Choroid plexus epithelial cell (primary cell): ENCODE measurements at regions not wholly inside any gene's neighbourhood (a gene's known extent, or its start where the extent isn't known, plus 50 kb on each side); places are given as distances from the start of the nearest gene placed in this dataset.

Source experiments
- DNase-seq: peaks from one replicate; pipeline ENCODE4 v3.0.0-alpha.2; 2010; ENCODE audit warnings: low read depth
- H3K4me3 ChIP-seq: 2 replicates; pipeline ENCODE4 v1.5.1; 2011; ENCODE audit warnings: low read depth, mild to moderate bottlenecking, control low read depth, low read length, moderate library complexity
- CTCF ChIP-seq: conservative IDR thresholded peaks from 2 replicates; pipeline ENCODE4 v1.5.1; 2011; ENCODE audit warnings: low read depth, mild to moderate bottlenecking, control low read depth, inconsistent platforms, low read length, moderate library complexity

- no peak for TF ChIP-seq CTCF
- no peak overlapping the region for H3K4me3 ChIP-seq
- no peak for DNase-seq
Observed at GRCh38 chr13:107006661-107007060, 438.7 kb upstream of the ARGLU1 start.

DNA sequence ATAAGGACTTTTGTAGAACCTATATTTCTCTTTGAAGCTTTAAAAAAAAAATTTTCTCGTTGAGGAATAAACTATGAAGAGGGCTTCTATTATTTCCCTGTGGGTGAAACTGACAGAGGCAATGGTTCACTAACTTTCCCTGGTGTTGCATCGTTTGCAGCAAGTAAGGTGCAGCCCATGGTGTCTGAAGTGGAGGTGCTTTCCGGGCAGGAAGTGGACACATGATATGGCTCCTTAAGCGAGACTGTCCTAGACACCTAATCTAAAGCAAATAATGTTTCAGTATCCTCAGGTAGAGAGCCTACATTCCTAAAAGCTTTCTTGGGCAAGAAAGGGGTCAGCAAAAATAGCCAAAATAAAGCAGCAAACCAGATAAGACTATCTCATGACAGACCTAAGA lies 437.6 kb upstream of the ARGLU1 start:
- H3K4me3 ChIP-seq, result no peak overlapping the region
- TF ChIP-seq CTCF, result no peak
- DNase-seq, result no peak

- no peak overlapping the region for H3K4me3 ChIP-seq
- no peak for TF ChIP-seq CTCF
- no peak for DNase-seq
Observed at GRCh38 chr13:107003911-107004310, 436.0 kb upstream of the ARGLU1 start.

DNA sequence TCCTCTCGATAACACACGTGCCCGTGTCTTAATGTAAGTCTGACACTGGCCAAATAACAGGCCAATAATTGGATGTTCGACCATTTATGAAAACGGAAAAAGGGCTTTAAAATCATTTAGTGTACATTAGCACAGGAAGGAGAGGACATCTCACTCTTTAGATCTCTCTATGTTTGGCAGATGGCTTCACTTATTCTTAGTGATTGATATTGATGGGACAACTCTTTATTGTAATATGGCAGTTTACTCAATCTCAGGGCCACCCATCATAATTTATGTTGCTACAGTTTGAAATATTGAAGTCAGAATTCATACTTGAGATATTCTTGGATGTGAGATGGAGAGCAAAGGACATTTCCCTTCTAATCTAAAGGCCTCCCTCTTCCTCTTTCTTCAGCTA lies 430.7 kb upstream of the ARGLU1 start:
- no peak for DNase-seq
- TF ChIP-seq CTCF, result no peak
- H3K4me3 ChIP-seq, result no peak overlapping the region

DNA sequence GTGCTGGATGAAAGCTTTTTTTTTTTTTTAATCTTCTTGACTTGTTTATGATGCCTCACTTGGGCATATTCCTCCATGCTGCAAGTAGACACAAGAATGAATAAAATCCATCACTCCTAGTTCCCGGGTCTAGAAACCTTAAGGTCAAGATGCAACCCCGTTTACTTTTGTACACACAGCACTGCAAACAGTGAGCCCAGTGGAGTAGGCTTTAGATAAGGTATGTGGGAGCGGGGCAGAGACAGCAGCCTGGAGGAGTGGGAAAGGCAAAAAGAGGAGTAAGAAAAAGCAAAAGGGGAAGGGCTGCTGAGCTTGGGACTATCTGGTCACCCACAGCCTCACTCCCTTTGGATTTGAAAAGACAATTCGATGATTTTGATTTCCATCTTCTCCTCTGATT lies 429.8 kb upstream of the ARGLU1 start:
- TF ChIP-seq CTCF, result no peak
- DNase-seq, result no peak
- no peak overlapping the region for H3K4me3 ChIP-seq

- H3K4me3 ChIP-seq, result no peak overlapping the region
- no peak for TF ChIP-seq CTCF
- no peak for DNase-seq
Observed at GRCh38 chr13:106996867-106997618, 429.1 kb upstream of the ARGLU1 start.

DNA sequence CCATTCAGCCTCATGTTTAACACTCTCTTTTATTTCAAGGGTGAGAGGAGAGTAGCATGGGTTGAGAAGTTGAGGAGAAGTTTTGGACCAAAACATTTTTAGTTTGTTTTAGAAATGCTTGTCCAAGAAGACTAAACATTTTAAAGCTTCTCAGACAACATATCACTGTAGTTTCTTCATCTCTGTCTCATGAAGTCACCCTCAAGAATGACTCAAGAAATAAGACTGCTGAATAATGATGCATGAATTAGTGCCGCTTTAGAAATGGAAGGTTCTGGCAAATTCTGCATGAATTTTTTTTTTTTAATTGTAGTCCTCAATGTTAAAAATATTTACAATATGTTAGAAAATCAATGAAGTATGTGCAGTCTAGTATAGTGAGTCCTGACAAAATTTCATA lies 422.7 kb upstream of the ARGLU1 start:
- no peak for DNase-seq
- no peak for TF ChIP-seq CTCF
- H3K4me3 ChIP-seq, result no peak overlapping the region
